ENCODE measurements at regions not wholly inside any gene's neighbourhood (a gene's known extent, or its start where the extent isn't known, plus 50 kb on each side); places are given as distances from the start of the nearest gene placed in this dataset.

GRCh38 chr12:41701943-41702601 is 442.6 kb downstream of the GXYLT1 start:
- FAIRE-seq (no peak), DNase-seq (ENCODE audit: insufficient read length, low spot score) (no peak)
- no peak for TF ChIP-seq CTCF (IDR thresholded peaks at IDR 0.05; ENCODE audit: insufficient read depth, missing control alignments)

- FAIRE-seq: no peak
- TF ChIP-seq CTCF (IDR thresholded peaks at IDR 0.05; ENCODE audit: insufficient read depth, missing control alignments): no peak
- no peak for DNase-seq (ENCODE audit: insufficient read length, low spot score)
These were observed 443.7 kb downstream of the GXYLT1 start for GRCh38 chr12:41700940-41701339.

DNA sequence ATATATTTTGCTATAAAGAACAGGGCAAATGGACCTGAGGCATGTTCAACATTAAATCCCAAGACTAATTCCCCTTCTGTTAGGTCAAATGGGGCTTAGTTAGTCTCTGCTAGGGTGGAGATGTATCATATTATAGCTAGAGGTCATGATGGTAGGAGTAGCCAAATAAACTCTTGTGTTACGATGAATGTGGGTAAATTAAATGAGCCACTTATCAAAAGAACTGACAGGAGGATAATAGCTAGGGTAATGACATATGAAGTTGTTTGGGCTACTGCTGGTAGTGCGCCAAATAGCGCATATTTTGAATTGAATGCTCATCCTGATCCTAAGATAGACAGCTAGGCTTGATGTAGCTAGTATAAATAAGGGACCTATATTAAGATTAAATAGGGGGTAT is 445.0 kb downstream of the GXYLT1 start:
- no peak for TF ChIP-seq CTCF (IDR thresholded peaks at IDR 0.05; ENCODE audit: insufficient read depth, missing control alignments)
- DNase-seq (ENCODE audit: insufficient read length, low spot score) (no peak), FAIRE-seq (no peak)

DNA sequence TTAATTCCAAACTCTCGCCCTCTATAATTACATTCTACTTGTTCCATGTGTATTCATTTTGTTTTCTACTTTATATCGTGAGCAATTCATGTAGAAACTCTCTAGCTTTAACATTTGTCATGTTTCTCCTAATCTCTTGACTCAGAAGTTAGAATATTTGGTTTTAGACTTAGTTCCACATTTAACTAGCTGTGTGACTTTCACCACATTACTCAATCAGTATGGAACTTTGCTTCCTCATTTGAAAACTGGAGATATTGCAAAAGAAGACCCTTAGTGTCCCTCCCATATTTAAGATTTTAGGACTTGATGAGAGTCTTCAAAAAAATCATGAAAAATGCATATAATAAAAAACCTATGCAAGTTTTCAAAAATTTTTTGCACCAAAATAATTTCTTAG is 447.5 kb downstream of the GXYLT1 start:
- no peak for TF ChIP-seq CTCF (IDR thresholded peaks at IDR 0.05; ENCODE audit: insufficient read depth, missing control alignments)
- DNase-seq (ENCODE audit: insufficient read length, low spot score) (no peak), FAIRE-seq (no peak)

DNA sequence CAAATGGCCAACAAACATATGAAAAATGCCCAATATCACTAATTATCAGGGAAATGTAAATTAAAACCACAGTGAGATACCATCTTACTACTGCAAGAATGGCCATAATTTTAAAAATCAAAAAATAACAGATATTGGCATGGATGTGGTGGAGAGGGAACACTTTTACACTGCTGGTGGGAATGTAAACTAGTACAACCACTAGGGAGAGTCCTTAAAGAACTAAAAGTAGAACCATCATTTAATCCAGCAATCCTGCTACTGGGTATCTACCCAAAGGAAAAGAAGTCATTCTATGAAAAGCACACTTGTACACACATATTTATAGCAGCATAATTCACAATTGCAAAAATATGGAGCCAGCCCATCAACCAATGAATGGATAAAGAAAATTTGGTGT is 459.7 kb downstream of the GXYLT1 start:
- FAIRE-seq (no peak), DNase-seq (ENCODE audit: insufficient read length, low spot score) (no peak)
- no peak for TF ChIP-seq CTCF (IDR thresholded peaks at IDR 0.05; ENCODE audit: insufficient read depth, missing control alignments)

GRCh38 chr12:41683513-41684240 is 461.0 kb downstream of the GXYLT1 start:
- FAIRE-seq (no peak), DNase-seq (ENCODE audit: insufficient read length, low spot score) (no peak)
- TF ChIP-seq CTCF (IDR thresholded peaks at IDR 0.05; ENCODE audit: insufficient read depth, missing control alignments): no peak

DNA sequence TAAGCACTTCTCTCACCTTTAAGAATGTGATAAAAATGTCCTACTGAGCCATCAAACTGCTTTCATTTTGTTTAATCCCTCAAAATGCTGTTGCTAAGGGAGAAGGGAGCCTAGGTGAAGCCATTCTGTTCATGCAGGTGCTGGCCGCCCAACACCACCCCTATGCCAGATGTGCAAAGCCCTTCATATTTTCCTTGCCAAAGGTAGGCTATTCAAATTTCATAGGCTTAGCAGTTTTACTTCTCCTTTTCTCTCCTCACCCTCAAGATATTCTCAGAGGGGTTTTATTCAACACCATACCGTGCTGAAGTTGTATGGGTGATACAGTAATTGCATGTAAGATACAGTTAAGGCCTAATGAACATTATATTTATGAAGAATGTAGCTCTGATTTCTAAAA is 461.7 kb downstream of the GXYLT1 start:
- no peak for DNase-seq (ENCODE audit: insufficient read length, low spot score)
- no peak for TF ChIP-seq CTCF (IDR thresholded peaks at IDR 0.05; ENCODE audit: insufficient read depth, missing control alignments)
- no peak for FAIRE-seq
